IMR-90 (cell line): ENCODE measurements at regions not wholly inside any gene's neighbourhood (a gene's known extent, or its start where the extent isn't known, plus 50 kb on each side); places are given as distances from the start of the nearest gene placed in this dataset.

Source experiments
- ATAC-seq: fragments of 200-7000 bp; cut with Tn5 transposase; 2 replicates; pipeline ENCODE4 v1.9.1; 2020; ENCODE audit warnings: low read depth, mild to moderate bottlenecking, moderate library complexity
- BruUV-seq: library from RNA; stranded (reverse); fragments of 400-500 nt; replicated peaks from 2 replicates; lab custom pipeline; 2021; lab: Mats Ljungman, UMichigan
- CTCF ChIA-PET: fragments of 300-600 bp; formaldehyde crosslinking; extraction: SDS; loops from one replicate; lab custom pipeline; 2021; ENCODE audit warnings: antibody characterized with exemption; lab: Yijun Ruan, JAX
- POLR2A ChIA-PET: fragments of 300-600 bp; sonication (Branson Sonifier 250); formaldehyde crosslinking; loops from one replicate; lab custom pipeline; 2022; ENCODE audit warnings: antibody characterized with exemption; ENCODE audit not compliant: unreplicated experiment; lab: Charles Lee
- DNase-seq: peaks from one replicate; pipeline ENCODE4 v3.0.0; 2013
- H2AFZ ChIP-seq: replicated peaks from 2 replicates; pipeline ENCODE3; 2013; ENCODE audit warnings: low read length, mild to moderate bottlenecking; ENCODE audit not compliant: poor library complexity
- H2AK5ac ChIP-seq: 2 replicates; pipeline ENCODE4 v1.6.1; 2013; ENCODE audit warnings: low read depth, low read length, inconsistent platforms
- H2AK9ac ChIP-seq: replicated peaks from 2 replicates; pipeline ENCODE3; 2013; ENCODE audit warnings: mild to moderate bottlenecking, low read depth, low read length, moderate library complexity; ENCODE audit not compliant: poor library complexity
- H2BK120ac ChIP-seq: 2 replicates; pipeline ENCODE4 v1.6.1; 2013; ENCODE audit warnings: low read depth, low read length, inconsistent platforms
- H2BK15ac ChIP-seq: 3 replicates; pipeline ENCODE4 v1.6.1; 2013; ENCODE audit warnings: low read depth, low read length, inconsistent platforms
- H2BK20ac ChIP-seq: 2 replicates; pipeline ENCODE4 v1.6.1; 2013; ENCODE audit warnings: low read depth, mild to moderate bottlenecking, inconsistent platforms, low read length, moderate library complexity
- H2BK5ac ChIP-seq: 2 replicates; pipeline ENCODE4 v1.6.1; 2013; ENCODE audit warnings: mild to moderate bottlenecking, low read depth, low read length, inconsistent platforms; ENCODE audit not compliant: poor library complexity, severe bottlenecking
- H3K14ac ChIP-seq: replicated peaks from 2 replicates; pipeline ENCODE4 v1.6.1; 2013; ENCODE audit warnings: low read depth, low read length, inconsistent platforms
- H3K18ac ChIP-seq: 2 replicates; pipeline ENCODE4 v1.6.1; 2013; ENCODE audit warnings: low read depth, low read length, control low read depth
- H3K23ac ChIP-seq: 2 replicates; pipeline ENCODE4 v1.6.1; 2013; ENCODE audit warnings: low read depth, low read length, inconsistent platforms
- H3K27ac ChIP-seq: 2 replicates; pipeline ENCODE4 v1.5.1; 2013; ENCODE audit warnings: mild to moderate bottlenecking, control low read depth, low read length; ENCODE audit not compliant: insufficient read depth
- H3K27me3 ChIP-seq: 2 replicates; pipeline ENCODE4 v1.6.1; 2013; ENCODE audit warnings: low read length; ENCODE audit not compliant: control insufficient read depth, insufficient read depth
- H3K36me3 ChIP-seq: 2 replicates; pipeline ENCODE4 v1.6.1; 2013; ENCODE audit warnings: low read length, mixed read lengths; ENCODE audit not compliant: control insufficient read depth, insufficient read depth
- H3K4ac ChIP-seq: 2 replicates; pipeline ENCODE4 v1.6.1; 2013; ENCODE audit warnings: low read depth, low read length, inconsistent platforms
- H3K4me1 ChIP-seq: 2 replicates; pipeline ENCODE4 v1.6.1; 2013; ENCODE audit warnings: low read length, mixed read lengths; ENCODE audit not compliant: control insufficient read depth, insufficient read depth
- H3K4me2 ChIP-seq: 2 replicates; pipeline ENCODE4 v1.6.1; 2013; ENCODE audit warnings: low read depth, mild to moderate bottlenecking, control low read depth, low read length, moderate library complexity
- H3K4me3 ChIP-seq: 2 replicates; pipeline ENCODE4 v1.5.1; 2013; ENCODE audit warnings: low read depth, mild to moderate bottlenecking, control low read depth, low read length, moderate library complexity; ENCODE audit not compliant: insufficient read depth
- H3K56ac ChIP-seq: 2 replicates; pipeline ENCODE4 v1.6.1; 2013; ENCODE audit warnings: low read length, inconsistent platforms; ENCODE audit not compliant: insufficient read depth; ENCODE audit errors: extremely low read depth
- H3K79me1 ChIP-seq, 2 experiments: 2 replicates each; pipeline ENCODE4 v1.6.1; 2013; ENCODE audit warnings: low read length in 2 of 2, inconsistent platforms in 1 of 2, low read depth in 1 of 2
- H3K9ac ChIP-seq: 2 replicates; pipeline ENCODE4 v1.6.1; 2013; ENCODE audit warnings: low read depth, low read length, control low read depth
- H3K9me1 ChIP-seq: 2 replicates; pipeline ENCODE4 v1.6.1; 2013; ENCODE audit warnings: low read length, inconsistent platforms; ENCODE audit not compliant: insufficient read depth
- H3K9me3 ChIP-seq: 2 replicates; pipeline ENCODE4 v1.6.1; 2013; ENCODE audit warnings: low read length; ENCODE audit not compliant: control insufficient read depth, insufficient read depth
- H4K20me1 ChIP-seq: 2 replicates; pipeline ENCODE4 v1.6.1; 2013; ENCODE audit warnings: low read length, inconsistent platforms; ENCODE audit not compliant: insufficient read depth
- H4K5ac ChIP-seq: 2 replicates; pipeline ENCODE4 v1.6.1; 2013; ENCODE audit warnings: mild to moderate bottlenecking, low read depth, low read length, control low read depth
- H4K8ac ChIP-seq, 2 experiments: 2 replicates each; pipeline ENCODE4 v1.6.1; 2013; ENCODE audit warnings: low read depth in 2 of 2, low read length in 2 of 2, control low read depth in 1 of 2, inconsistent platforms in 1 of 2
- H4K91ac ChIP-seq: 2 replicates; pipeline ENCODE4 v1.6.1; 2013; ENCODE audit warnings: low read depth, low read length, inconsistent platforms; ENCODE audit not compliant: insufficient read depth
- BHLHE40 ChIP-seq: fragments of 150-350 bp; IDR thresholded peaks from 2 replicates; pipeline ENCODE4 v1.6.1; 2016; ENCODE audit warnings: mild to moderate bottlenecking, low read depth, low read length
- CEBPB ChIP-seq: IDR thresholded peaks from 2 replicates; pipeline ENCODE4 v1.6.1; 2012; ENCODE audit warnings: low read depth, low read length, improper control_type of control experiment
- CHD1 ChIP-seq: IDR thresholded peaks from 2 replicates; pipeline ENCODE4 v1.6.1; 2012; ENCODE audit warnings: low read depth, low read length, improper control_type of control experiment
- FOS ChIP-seq: fragments of 150-350 bp; IDR thresholded peaks from 2 replicates; pipeline ENCODE4 v1.6.1; 2016; ENCODE audit warnings: low read depth, low read length
- MAFK ChIP-seq: IDR thresholded peaks from 2 replicates; pipeline ENCODE4 v1.6.1; 2012; ENCODE audit warnings: low read depth, low read length, improper control_type of control experiment
- MAZ ChIP-seq: IDR thresholded peaks from 2 replicates; pipeline ENCODE4 v1.6.1; 2012; ENCODE audit warnings: low read depth, mild to moderate bottlenecking, low read length, improper control_type of control experiment, moderate library complexity, borderline replicate concordance
- MXI1 ChIP-seq: IDR thresholded peaks from 2 replicates; pipeline ENCODE4 v1.6.1; 2012; ENCODE audit warnings: low read depth, mild to moderate bottlenecking, low read length, moderate library complexity, borderline replicate concordance
- NFE2L2 ChIP-seq: fragments of 150-350 bp; IDR thresholded peaks from 2 replicates; pipeline ENCODE4 v1.6.1; 2016; ENCODE audit warnings: low read depth, mild to moderate bottlenecking, low read length
- POLR2A ChIP-seq: IDR thresholded peaks from 2 replicates; pipeline ENCODE4 v1.6.1; 2012; ENCODE audit warnings: mild to moderate bottlenecking, low read depth, low read length
- RAD21 ChIP-seq: IDR thresholded peaks from 2 replicates; pipeline ENCODE4 v1.6.1; 2012; ENCODE audit warnings: low read length, improper control_type of control experiment
- RCOR1 ChIP-seq: IDR thresholded peaks from 2 replicates; pipeline ENCODE4 v1.6.1; 2012; ENCODE audit warnings: mild to moderate bottlenecking, low read length, improper control_type of control experiment; ENCODE audit not compliant: insufficient replicate concordance
- RFX5 ChIP-seq: IDR thresholded peaks from 2 replicates; pipeline ENCODE4 v1.8.0; 2012; ENCODE audit warnings: low read depth, mild to moderate bottlenecking, low read length, moderate library complexity
- SMC3 ChIP-seq: fragments of 150-350 bp; IDR thresholded peaks from 2 replicates; pipeline ENCODE4 v1.6.1; 2016; ENCODE audit warnings: low read depth, mild to moderate bottlenecking, antibody characterized with exemption, low read length, moderate library complexity
- WGBS, 2 experiments: methylation state at CpG; one replicate each; pipeline versions ENCODE4 v1.1.5 to v1.1.7; 2013; ENCODE audit warnings: missing lambda C conversion rate in 2 of 2; ENCODE audit not compliant: insufficient read length in 1 of 2; ENCODE audit errors: extremely low coverage in 2 of 2; 5-methylcytosine and 5-hydroxymethylcytosine counted together
- dilution Hi-C: fragments of 300-500 bp; cut with HindIII; formaldehyde crosslinking; loops from one replicate; pipeline ENCODE4 v1.14.3; 2018; ENCODE audit warnings: low sequenced_read_pairs; ENCODE audit not compliant: unreplicated experiment
- in situ Hi-C: fragments of 300-500 bp; cut with MboI; formaldehyde crosslinking; loops from 3 replicates; pipeline ENCODE4 v1.14.3; 2019; ENCODE audit warnings: low sequenced_read_pairs, inconsistent platforms, mixed read lengths
- intact Hi-C: fragments of 100-400 bp; cut with micrococcal nuclease; formaldehyde crosslinking; loops from 2 replicates; pipeline ENCODE4 v1.10.0; 2022
- TF ChIP-seq, protein P1 (sequence below): fragments of 150-350 bp; IDR thresholded peaks from 2 replicates; pipeline ENCODE4 v1.6.1; 2016; ENCODE audit warnings: low read depth, mild to moderate bottlenecking, low read length, moderate library complexity, borderline replicate concordance
- TF ChIP-seq, protein P2 (sequence below): conservative IDR thresholded peaks from 2 replicates; pipeline ENCODE4 v1.5.1; 2012; ENCODE audit warnings: mild to moderate bottlenecking, low read depth, low read length, improper control_type of control experiment
- TF ChIP-seq, protein P3 (sequence below): fragments of 150-350 bp; IDR thresholded peaks from 2 replicates; pipeline ENCODE4 v1.6.1; 2017; ENCODE audit warnings: mild to moderate bottlenecking, antibody characterized with exemption, low read length, low read depth

DNA sequence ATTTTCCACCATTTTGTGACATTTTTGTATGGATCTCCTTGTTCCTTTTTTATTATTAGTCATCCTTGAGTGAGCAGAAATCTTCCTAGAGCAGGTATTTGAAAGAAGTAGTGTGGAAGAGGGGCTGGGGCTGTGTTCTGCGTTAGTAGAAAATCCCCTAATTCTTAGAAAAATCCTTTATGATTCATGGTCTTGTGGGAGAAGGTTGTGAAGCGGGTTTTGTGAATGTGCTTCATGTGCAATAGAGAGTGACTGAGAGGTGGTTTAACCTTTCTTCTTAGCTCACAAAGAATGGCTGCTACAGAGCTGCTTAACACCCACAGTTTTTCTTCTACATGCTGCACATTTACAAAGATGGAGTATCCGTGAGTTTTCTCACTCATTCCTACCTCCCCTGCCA lies 220.5 kb downstream of the IDS start:
- H3K4me2 ChIP-seq, result no peak overlapping the region
- CTCF ChIA-PET, result no interaction called here
- no peaks in the 10 kb centered on the region for H3K9me3 ChIP-seq
- POLR2A ChIA-PET, result no interaction called here
- no peak overlapping the region for H2AK9ac ChIP-seq
- H3K4me1 ChIP-seq, result no peaks in the 10 kb centered on the region
- H4K8ac ChIP-seq, result no peak overlapping the region
- H3K9me1 ChIP-seq, result no peaks in the 10 kb centered on the region
- TF ChIP-seq RFX5, result no peak
- no peak for TF ChIP-seq MAFK
- TF ChIP-seq CHD1, result no peak
- TF ChIP-seq, protein P1, sequence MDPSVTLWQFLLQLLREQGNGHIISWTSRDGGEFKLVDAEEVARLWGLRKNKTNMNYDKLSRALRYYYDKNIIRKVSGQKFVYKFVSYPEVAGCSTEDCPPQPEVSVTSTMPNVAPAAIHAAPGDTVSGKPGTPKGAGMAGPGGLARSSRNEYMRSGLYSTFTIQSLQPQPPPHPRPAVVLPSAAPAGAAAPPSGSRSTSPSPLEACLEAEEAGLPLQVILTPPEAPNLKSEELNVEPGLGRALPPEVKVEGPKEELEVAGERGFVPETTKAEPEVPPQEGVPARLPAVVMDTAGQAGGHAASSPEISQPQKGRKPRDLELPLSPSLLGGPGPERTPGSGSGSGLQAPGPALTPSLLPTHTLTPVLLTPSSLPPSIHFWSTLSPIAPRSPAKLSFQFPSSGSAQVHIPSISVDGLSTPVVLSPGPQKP, result no peak
- TF ChIP-seq, protein P2, sequence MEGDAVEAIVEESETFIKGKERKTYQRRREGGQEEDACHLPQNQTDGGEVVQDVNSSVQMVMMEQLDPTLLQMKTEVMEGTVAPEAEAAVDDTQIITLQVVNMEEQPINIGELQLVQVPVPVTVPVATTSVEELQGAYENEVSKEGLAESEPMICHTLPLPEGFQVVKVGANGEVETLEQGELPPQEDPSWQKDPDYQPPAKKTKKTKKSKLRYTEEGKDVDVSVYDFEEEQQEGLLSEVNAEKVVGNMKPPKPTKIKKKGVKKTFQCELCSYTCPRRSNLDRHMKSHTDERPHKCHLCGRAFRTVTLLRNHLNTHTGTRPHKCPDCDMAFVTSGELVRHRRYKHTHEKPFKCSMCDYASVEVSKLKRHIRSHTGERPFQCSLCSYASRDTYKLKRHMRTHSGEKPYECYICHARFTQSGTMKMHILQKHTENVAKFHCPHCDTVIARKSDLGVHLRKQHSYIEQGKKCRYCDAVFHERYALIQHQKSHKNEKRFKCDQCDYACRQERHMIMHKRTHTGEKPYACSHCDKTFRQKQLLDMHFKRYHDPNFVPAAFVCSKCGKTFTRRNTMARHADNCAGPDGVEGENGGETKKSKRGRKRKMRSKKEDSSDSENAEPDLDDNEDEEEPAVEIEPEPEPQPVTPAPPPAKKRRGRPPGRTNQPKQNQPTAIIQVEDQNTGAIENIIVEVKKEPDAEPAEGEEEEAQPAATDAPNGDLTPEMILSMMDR, result no peak
- TF ChIP-seq SMC3, result no peak
- no peak for TF ChIP-seq RCOR1
- no peak for TF ChIP-seq MAZ
- TF ChIP-seq, protein P3, sequence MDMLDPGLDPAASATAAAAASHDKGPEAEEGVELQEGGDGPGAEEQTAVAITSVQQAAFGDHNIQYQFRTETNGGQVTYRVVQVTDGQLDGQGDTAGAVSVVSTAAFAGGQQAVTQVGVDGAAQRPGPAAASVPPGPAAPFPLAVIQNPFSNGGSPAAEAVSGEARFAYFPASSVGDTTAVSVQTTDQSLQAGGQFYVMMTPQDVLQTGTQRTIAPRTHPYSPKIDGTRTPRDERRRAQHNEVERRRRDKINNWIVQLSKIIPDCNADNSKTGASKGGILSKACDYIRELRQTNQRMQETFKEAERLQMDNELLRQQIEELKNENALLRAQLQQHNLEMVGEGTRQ, result no peak
- TF ChIP-seq FOS, result no peak
- TF ChIP-seq BHLHE40, result no peak
- no peak for TF ChIP-seq MXI1
- no peak for TF ChIP-seq NFE2L2
- TF ChIP-seq RAD21, result no peak
- TF ChIP-seq POLR2A, result no peak
- no peak for TF ChIP-seq CEBPB
- no peaks in the 10 kb centered on the region for H3K79me1 ChIP-seq
- no peak overlapping the region for H2BK15ac ChIP-seq
- no peak overlapping the region for H3K56ac ChIP-seq
- no peak overlapping the region for H3K27ac ChIP-seq
- intact Hi-C loops, result loop anchor here (5.0 kb wide), 1 partner anchor 188 kb away; no protein-coding TSS in a partner anchor
- H3K4ac ChIP-seq, result no peak overlapping the region
- H4K20me1 ChIP-seq, result no peaks in the 10 kb centered on the region
- no peak overlapping the region for H3K4me3 ChIP-seq
- no peak overlapping the region for H4K5ac ChIP-seq
- H4K91ac ChIP-seq, result no peak overlapping the region
- no peak overlapping the region for H2AK5ac ChIP-seq
- no TSS peak for BruUV-seq
- WGBS, 2 experiments, result no CpG with 5 or more reads among the region's 3 CpGs
- dilution Hi-C loops, result no loop called here
- H3K14ac ChIP-seq, result no peak overlapping the region
- no peak overlapping the region for H2BK120ac ChIP-seq
- H3K23ac ChIP-seq, result no peak overlapping the region
- H3K36me3 ChIP-seq, result no peaks in the 10 kb centered on the region
- H3K27me3 ChIP-seq, result no peaks in the 10 kb centered on the region
- no peak for ATAC-seq
- no peak for DNase-seq
- no peak overlapping the region for H3K9ac ChIP-seq
- no peak overlapping the region for H2AFZ ChIP-seq
- H3K18ac ChIP-seq, result no peak overlapping the region
- in situ Hi-C loops, result loop anchor here (25.0 kb wide), 1 partner anchor 1247 kb away; no protein-coding TSS in a partner anchor
- no peak overlapping the region for H2BK20ac ChIP-seq
- no peak overlapping the region for H2BK5ac ChIP-seq
